Posterior vena cava (tissue), 2 donors: ENCODE measurements at regions not wholly inside any gene's neighbourhood (a gene's known extent, or its start where the extent isn't known, plus 50 kb on each side); places are given as distances from the start of the nearest gene placed in this dataset.
A peak's percentile ranks its signal among the peaks of the same experiment; 100 is the strongest.
"Not testable (repeated sequence)": the region's sequence is repeated elsewhere in the genome, so short reads cannot be mapped to it uniquely, and the experiment has no call there.

Experiments
- DNase-seq: peaks from one replicate; pipeline ENCODE4 v3.0.0-alpha.2; 2020; ENCODE audit warnings: low spot score
- intact Hi-C, 2 donors: fragments of 100-400 bp; cut with DNase I; formaldehyde crosslinking; loops; one replicate each; pipeline versions ENCODE4 v1.14.1 to v1.14.2; 2022 to 2023
- donor health status: DM: yes; HTN: yes; CAD: no.
- donor health status: DM: yes; HTN: yes; CAD: no.

DNA sequence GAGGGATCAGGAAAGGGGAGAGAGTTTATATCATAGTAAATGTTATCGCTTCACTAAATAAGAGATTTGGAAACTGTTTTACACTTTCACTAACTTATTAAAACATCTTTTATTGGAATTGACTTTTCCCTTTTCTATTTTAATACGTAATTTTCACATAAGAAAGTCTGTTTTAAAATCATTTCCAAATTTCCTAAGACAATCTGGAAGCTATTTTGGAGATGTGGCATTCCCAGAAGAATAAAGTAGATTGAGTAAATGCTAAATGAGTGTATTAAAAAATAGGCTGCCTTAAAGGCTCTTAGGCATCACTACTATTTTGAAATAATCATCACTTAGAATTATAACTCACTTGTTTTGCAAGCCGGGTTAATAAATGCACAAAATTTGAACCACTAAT lies 763.5 kb downstream of the EDEM1 start:
- intact Hi-C loops, result no loop called here
- no peak for DNase-seq

DNA sequence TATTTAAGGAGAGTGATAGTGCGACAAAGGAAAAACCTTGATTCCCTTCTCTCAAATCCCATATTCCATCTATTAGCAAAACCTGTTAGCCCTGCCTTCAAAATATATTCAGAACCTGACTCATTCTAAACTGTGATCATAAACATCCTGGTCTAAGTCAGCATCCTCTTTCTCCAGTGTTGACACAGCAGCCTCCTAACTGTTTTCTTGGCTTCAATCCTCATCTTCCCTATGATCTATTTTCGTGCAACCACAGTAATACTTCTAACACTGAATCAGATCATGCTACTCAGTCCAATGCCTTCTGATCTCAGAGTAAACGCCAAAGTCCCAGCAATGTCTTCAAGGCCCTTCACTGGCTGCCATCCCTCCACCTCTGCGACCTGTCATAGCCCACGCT lies 785.1 kb downstream of the EDEM1 start:
- intact Hi-C loops, result no loop called here
- DNase-seq, result no peak

DNA sequence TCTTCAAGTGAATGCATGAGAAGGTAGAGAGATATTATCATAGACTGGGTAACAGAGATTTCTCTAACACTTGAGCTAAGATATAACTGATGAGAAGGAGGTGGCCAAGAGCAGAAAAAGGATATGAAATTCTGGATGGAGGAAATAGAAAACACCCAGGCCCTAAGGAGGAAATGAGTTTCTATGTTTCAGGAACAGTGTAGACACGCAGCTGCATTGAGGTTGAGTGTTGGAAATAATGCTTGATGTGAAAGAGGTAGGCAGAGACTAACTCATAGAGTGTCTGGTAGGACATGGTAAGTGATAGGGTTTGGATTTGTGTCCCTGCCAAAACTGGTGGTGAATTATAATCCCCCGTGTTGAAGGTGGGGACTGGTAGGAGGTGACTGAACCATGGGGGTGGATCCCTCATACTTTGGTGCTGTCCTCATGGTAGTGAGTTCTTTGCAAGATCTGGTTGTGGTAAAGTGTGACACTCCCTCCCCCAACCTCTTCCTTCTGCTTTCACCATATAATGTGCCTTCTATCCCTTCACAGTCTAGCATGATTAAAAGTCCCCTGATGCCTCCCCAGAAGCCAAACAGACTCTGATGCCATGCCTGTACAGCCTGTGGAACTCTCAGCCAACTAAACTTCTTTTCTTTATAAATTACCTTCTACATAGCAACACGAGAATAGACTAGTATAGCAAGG lies 787.3 kb downstream of the EDEM1 start:
- intact Hi-C loops, result no loop called here
- no peak for DNase-seq

DNA sequence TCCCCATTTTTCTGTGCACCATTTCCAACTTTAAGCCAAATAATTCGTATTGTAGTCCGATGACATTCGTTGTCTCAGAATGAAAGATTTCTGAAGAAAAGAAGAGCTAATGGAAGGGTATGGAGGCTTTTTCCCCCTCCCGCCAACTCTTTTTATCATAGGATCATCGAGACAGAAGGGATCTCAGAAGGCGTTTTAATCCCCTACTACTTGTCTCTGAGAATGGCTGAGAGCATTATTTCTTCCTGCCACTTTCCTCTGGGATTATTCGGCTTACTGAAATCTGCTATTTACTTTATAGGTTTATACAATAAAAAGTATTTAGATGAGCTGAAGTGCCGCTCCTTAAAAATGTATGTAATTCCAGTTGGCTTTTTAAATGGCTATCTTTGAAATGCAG lies 789.8 kb downstream of the EDEM1 start:
- no peak for DNase-seq
- intact Hi-C loops, result no loop called here

DNA sequence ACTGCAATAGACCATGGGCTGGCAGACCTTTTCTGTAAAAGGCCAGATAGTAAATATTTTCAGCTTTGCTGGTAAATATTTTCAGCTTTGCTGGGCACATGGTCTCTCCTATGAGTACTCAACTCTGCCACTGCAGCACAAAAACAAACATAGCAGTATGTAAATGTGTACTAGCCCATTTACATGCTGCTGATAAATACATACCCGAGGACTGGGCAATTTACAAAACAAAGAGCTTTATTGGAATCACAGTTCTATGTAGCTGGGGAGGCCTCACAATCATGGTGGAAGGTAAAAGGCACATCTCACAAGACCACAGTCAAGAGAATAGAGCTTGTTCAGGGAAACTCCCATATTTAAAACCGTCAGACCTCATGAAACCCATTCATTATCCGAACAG lies 793.0 kb downstream of the EDEM1 start:
- intact Hi-C loops, result no loop called here
- DNase-seq, result no peak

DNA sequence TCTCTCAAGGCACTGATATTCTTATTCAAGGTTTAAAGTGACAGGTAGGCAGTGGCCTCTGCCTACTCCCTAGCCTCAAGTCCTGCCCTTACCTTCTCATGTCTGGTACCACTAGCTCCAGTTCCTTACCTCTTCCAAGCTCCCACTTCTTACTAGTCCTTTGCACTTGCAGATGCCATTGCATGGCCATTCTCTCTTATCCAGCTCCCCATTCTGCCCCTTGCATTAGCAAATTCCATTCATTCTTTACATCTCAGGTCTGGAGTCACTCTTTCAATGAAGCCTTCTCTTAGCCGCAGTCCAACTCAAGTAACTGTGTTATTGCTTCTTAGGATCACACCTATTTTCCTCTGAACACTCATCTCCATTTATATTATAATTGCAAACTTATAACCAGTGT lies 807.1 kb downstream of the EDEM1 start:
- no peak for DNase-seq

DNA sequence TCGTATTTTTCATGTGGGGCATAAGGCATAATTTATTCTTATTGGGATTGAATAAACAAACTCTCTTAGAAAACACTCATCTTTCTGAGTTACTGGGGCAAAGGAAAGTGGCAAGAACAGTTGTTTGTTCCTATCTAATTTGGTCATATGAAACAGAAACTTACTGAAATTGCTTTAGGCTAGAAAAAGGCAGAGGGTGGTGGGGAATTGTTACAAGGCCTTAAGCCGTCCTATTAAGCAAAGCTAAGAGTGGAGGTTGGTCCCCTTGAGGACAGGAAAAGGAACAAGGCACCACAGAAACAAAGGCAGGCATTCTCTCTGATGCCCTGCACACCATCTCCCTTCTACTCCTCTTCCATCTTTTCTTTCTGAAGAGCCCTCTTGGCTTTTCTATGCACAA lies 830.9 kb downstream of the EDEM1 start:
- no peak for DNase-seq
- intact Hi-C loops, result no loop called here

More for the DNA sequence above, 807.1 kb downstream of the EDEM1 start:
- intact Hi-C loops, result no loop called here

DNA sequence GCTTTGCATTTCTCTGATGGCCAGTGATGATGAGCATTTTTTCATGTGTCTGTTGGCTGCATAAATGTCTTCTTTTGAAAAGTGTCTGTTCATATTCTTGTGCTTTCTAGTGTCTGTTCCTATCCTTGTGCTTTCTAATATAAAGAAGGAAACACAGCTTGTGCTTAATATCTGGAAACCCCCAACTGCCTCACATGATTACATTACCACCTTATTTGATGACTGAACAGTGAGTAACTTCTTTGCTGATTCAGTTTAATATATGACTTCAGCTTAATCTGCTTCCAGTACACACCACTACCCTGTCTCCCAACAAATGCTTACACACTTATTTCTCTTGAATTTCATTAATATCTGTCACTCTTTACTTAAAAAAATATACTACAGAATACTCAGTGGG lies 835.1 kb downstream of the EDEM1 start:
- intact Hi-C loops, result no loop called here
- no peak for DNase-seq

DNA sequence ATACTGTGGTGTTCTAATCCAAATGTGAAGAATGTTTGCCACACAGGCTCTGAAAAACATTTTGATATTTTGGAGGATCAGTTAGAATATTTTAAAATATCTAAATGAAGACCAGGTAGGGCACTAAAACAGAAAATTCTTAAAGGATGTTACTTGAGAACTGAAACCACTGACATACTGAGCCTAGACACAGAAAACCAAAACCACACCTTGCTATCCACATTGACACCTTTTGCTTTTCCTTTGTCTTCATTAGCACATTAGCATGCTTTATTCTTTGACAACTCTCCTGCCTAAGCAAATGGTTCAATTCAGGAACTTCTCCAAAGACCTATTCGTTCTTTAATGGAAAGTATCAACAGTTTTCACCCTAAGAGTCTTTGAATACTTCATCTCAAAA lies 835.9 kb upstream of the GRM7 start:
- DNase-seq, result no peak
- intact Hi-C loops, result no loop called here

DNA sequence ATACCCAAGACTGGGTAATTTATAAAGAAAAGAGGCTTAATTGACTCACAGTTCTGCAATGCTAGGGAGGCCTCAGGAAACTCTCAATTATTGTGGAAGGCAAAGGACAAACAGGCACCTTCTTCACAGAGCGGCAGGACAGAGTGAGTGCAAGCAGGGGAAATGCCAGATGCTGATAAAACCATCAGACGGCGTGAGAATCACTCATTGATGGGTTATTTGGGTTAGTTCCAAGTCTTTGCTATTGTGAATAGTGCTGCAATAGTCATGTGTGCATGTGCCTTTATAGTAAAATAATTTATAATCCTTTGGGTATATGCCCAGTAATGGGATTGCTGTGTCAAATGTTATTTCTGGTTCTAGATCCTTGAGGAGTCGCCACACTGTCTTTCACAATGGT lies 830.3 kb upstream of the GRM7 start:
- intact Hi-C loops, DNase-seq: not testable (repeated sequence)

DNA sequence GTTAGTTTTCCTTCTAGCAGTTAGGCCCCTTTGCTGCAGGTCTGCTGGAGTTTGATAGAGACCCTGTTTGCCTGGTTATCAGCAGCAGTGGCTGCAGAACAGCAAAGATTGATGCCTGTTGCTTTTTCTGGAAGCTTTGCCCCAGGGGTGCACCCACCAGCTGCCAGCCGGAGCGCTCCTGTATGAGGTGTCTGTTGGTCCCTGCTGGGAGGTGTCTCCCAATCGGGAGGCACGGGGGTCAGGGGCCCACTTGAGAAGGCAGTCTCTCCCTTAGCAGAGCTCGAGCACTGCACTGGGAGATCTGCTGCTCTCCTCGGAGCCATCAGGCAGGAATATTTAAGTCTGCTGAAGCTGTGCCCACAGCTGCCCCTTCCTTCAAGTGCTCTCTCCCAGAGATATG lies 825.3 kb upstream of the GRM7 start:
- peak; percentile 72 for DNase-seq

DNA sequence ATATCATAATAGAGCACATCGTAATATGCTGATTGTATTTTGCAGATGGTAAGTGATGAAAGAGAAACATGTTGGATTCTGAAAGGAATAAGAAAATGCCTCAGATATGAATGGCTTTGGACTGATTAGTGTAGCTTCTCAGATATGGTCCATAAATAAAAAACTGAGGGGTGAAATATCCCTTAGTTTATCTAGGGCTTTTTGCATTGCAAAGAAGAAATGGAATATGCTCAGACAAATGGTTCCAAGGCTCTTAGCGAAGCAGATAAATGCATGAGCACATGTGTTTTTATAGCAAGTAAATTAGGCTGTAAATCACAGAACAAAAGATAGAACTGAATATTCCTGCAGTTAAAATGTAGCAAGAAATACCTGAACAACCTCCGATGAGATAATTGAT lies 820.9 kb upstream of the GRM7 start:
- intact Hi-C loops, result no loop called here

More for the DNA sequence above, 825.3 kb upstream of the GRM7 start:
- intact Hi-C loops, result no loop called here

DNA sequence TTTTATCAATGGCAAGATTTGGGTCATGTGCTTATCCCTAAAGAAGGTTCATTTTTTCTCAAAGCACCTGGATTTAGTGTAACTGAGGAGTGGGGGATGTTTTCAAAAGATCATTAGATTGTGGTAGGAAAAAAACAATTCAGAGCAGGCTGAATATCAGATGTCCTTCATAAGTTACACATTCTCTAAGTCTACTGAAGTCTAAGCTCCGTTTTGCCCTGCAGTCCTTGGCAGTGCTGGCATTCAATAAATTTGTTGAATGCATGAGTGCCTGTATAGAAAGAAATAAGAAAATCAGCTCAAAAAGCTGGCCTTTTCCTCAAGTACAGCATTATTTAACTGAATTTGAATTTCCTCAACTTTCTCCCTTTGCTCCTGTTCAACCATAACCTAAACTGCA lies 819.0 kb upstream of the GRM7 start:
- intact Hi-C loops, result no loop called here
- no peak for DNase-seq

More for the DNA sequence above, 820.9 kb upstream of the GRM7 start:
- DNase-seq, result no peak

DNA sequence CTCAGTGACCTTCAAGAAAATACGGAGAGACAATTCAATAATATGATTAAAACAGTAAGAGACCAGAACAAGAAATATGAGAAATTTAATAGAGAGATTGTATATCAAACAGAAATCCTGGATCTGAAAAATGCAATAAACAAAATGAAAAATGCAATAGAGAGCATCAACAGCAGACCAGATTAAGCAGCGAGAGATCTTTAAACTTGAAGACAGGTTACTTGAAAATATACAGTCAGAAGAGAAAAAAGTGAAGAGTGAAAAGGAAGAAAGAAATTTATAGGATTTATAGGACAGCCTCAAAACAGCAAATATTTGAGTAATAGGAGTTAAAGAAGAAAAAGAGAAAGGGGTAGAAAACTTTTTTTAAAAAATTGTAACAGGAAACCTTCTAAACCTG lies 813.9 kb upstream of the GRM7 start:
- intact Hi-C loops, result no loop called here
- no peak for DNase-seq

DNA sequence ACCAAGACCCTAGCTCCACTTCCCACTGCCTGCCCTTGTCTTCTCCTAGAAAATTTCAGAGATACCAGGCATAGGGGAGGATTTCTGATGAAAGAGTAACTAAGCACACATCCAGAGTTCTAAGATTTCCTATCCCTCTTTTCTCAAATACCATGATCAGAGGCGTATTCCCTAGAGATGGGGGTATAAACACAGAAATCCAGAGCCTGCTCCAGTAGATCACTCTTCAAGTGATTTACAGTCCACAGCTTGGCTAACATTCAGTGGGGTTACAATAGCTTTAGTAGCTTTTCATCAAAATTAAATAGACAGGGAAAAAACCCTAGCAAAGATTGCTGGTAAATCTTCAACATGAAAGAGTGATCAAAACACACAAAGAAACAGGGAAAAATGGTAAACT lies 800.7 kb upstream of the GRM7 start:
- DNase-seq, result no peak
- intact Hi-C loops, result no loop called here

DNA sequence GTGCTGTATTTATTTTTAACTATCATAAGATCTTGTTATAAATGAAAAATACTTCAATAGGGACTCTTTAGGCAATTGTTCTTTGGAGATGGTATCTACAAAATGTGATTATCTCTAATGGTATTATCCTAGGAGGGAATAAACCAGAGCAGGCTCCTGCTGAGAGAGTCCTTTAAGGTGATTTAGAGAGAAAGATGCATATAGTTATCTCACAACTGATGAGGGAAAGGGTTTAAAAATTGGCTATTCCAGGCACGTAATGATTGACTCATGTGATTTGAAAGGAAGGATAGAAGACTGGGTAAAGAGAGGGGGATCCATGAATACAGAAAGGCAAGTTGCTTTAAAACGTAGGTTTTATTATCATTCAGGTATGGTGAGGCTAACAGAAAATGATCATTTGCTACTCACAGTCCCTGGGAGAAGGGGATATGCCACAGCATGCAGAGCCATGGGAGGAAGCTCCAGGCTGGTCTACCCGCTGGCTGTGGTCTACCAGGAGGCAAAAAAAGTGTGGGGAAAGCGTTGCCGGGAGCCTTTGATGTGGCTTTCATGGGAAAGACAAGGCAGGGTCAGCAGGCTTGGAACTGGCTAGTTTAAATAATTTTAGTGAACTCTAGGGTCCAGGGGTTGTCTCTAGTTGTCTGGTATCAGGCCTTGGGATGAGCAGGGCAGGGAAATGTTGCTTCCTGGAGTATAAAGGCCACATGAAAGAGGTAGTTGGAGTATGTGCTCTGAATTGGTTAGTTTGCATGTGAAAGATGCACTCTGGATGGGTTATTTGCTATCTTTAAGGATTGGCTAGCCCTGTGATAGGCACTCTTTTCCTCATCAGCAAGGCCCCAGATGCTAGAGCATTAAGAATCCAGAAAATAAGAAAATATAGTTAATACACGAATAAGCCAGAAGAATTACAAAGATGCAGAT lies 798.4 kb upstream of the GRM7 start:
- no peak for DNase-seq
- intact Hi-C loops, result no loop called here

DNA sequence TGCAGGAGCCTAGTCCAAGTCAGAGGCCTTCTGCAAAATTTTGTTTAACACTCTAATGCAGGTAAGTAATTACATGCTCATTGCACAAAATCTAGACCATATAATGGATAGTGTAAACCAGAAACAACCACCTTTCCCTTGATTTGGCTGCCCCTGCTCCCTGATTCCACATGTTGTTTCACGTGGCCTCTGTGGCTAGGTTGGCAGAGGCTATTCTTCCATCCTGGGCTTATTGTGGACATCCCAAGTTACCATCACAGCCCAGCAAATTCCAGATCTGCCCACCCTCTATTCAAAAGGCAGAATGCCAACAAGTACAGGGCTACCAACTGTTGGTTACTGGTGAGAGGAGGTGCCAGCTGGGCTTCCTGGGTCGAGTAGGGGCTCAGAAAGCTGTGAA lies 794.5 kb upstream of the GRM7 start:
- no peak for DNase-seq
- intact Hi-C loops, result no loop called here

DNA sequence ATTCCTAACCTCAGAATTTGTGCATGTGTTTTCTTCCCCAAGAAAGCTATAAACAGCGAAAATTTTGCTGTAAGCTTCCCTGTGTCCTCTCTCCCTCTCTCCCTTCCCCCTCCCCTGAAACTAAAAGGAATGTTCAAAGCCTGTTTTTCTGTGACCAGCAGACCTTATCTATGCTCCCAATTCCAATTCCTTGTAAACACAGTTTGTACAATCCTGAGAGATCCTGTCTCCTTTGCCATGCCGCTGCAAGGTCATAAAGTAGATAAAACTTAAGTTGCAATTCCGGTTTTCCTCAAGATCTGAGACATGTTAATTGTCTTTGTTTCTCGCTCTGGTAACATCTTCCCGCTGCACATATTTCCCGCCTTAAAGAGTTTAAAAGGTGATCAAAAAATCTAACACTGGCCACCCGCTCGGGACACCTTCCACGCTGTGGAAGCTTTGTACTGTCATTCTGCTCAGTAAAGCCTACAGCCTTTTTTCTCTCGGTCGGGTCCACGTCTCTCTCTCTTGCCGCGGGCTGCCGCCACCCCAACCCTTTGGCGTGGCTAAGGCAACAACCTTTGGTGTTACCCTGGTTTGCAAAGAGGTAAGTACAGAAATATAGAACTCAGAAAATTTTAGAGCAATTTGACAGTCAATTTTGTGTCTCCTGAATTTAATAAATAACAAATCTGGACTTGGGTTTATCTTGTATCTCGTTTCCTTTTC lies 793.9 kb upstream of the GRM7 start:
- DNase-seq, intact Hi-C loops: not testable (repeated sequence)

DNA sequence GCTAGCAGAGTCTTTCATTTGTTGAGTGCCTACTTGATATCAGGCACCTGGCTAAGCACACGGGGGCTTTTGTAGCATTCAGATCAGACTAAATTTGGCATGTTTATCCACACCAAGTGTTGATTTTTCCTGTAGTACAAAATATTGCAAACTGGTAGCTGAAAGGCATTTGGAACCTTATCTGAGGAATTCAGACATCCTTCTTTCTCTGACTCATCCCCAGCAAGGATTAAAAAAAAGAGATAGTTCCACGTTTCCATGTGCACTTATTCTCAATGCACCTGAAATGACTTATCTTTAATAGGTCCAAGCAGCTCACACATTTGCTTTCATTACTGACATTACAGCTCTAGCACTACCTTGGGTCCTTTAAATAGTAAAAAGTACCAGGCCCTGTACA lies 786.0 kb upstream of the GRM7 start:
- intact Hi-C loops, result no loop called here
- no peak for DNase-seq

DNA sequence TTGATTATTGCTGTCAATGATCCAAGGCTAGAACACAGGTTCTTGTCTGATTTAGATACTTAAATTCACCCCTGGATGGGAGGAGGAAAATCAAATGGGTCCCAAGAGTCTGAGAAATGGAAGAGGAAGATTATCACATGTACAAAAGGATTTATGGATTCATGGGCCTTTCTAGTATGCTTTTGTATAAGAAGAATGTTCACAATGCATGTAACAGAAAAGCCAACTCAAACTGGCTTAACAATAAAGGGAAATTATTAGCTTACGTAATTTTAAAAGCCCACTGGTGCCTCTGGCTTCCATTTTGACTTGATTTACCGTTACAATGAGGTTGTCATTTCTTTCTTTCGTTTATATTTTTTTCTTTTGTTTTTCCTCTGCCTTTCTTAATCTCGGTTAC lies 782.5 kb upstream of the GRM7 start:
- intact Hi-C loops, result no loop called here
- DNase-seq, result no peak
